ENCODE measurements at regions not wholly inside any gene's neighbourhood (a gene's known extent, or its start where the extent isn't known, plus 50 kb on each side); places are given as distances from the start of the nearest gene placed in this dataset.

DNA sequence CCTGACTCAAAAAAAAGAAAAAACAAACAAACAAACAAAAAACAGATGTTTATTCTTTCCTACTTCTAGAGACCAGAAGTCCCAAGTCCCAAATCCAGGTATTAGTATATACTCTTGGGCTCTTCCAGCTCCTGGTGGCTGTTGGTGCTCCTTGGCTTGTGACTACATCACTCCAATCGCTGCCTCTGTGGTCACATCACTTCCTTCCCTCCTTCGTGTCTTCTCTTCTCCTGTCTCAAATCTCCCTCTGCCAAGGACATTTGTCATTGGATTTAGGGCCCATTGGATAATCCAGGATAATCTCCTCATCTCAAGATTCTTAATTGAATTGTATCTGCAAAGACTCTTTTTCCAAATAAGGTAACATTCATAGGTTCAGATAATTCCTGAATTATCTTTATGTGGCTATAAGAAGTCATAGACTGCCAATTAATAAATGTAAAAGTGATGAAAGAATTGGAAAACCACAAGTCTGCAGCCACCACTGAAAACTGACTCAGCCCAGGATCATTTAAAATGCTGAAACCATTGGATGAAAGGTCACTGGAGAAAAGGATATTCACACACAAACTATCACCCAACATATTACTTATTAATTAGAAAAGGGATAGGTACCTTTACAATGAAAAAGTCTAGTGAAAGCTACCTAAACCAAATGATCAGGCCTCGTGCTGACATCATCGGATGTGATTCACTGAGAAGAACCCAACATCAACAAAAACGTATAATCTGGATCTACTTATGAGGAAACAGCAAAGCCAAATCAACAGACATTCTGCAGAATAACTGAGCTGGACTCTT, 67.1 kb downstream of the ZNF281 start:
- no peaks in the 10 kb centered on the region for H3K27me3 ChIP-seq (ENCODE audit: insufficient read depth, insufficient read length)
- no peak overlapping the region for H3K4me3 ChIP-seq (ENCODE audit: insufficient read length, low read depth)
- no peaks in the 10 kb centered on the region for H3K9me3 ChIP-seq (ENCODE audit: insufficient read depth, low read length)
- no peak overlapping the region for H3K9ac ChIP-seq (ENCODE audit: insufficient read length, low read depth)
- no peaks in the 10 kb centered on the region for H3K4me1 ChIP-seq (ENCODE audit: insufficient read depth, insufficient read length)
- DNase-seq (ENCODE audit: low read depth, low spot score): no peak
- no peaks in the 10 kb centered on the region for H3K36me3 ChIP-seq (ENCODE audit: insufficient read depth, insufficient read length, low read length)
- TF ChIP-seq SUZ12 (IDR thresholded peaks at IDR 0.05; ENCODE audit: extremely low read depth, insufficient read depth, insufficient read length) (no peak), ZNF274 (IDR thresholded peaks at IDR 0.05; ENCODE audit: low read depth, low read length) (no peak)

DNA sequence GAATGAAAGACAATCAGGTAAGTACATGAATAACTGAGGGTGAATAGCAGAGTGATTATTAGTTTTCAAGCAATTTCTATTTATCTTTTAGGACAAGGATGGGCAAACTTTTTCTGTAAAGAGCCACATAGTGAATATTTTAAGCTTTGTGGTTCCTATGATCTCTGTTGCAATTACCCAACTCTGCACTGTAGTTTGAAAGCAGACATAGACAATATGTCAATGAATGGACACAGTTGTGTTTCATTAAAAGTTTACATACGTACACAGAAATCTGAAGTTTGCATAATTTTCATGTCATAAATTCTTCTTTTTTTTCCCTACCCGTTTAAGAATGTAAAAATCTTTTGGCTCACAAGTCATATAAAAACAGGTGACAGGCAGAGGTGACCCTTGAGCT, 71.4 kb downstream of the ZNF281 start:
- no peaks in the 10 kb centered on the region for H3K27me3 ChIP-seq (ENCODE audit: insufficient read depth, insufficient read length)
- TF ChIP-seq YY1 (IDR thresholded peaks at IDR 0.05; ENCODE audit: insufficient read depth, insufficient read length) (no peak), ZNF274 (IDR thresholded peaks at IDR 0.05; ENCODE audit: low read depth, low read length) (no peak), SUZ12 (IDR thresholded peaks at IDR 0.05; ENCODE audit: extremely low read depth, insufficient read depth, insufficient read length) (no peak)
- no peaks in the 10 kb centered on the region for H3K9me3 ChIP-seq (ENCODE audit: insufficient read depth, low read length)
- no peaks in the 10 kb centered on the region for H3K36me3 ChIP-seq (ENCODE audit: insufficient read depth, insufficient read length, low read length)
- DNase-seq (ENCODE audit: low read depth, low spot score): no peak
- H3K9ac ChIP-seq (ENCODE audit: insufficient read length, low read depth): no peak overlapping the region
- H3K4me1 ChIP-seq (ENCODE audit: insufficient read depth, insufficient read length): no peaks in the 10 kb centered on the region
- H3K4me3 ChIP-seq (ENCODE audit: insufficient read length, low read depth): no peak overlapping the region

DNA sequence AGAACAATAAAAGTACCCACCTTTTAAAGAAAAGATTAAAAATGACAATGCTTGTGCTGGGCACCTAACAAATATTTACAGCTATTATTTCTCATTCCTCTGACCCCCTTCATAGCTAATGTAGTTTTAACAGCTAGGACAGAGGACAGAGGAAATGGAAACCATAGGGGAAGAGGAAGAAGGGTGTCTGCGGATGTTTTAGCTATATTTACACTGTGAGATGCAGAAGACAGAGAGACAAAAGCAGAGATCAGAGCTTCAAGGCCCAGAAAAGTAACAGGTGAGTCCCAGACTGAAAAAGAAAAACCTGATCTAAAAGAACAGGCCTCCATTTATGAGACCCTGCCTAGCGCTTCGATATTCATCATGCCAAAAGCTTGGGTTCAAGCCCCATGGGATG, 72.0 kb downstream of the ZNF281 start:
- no peaks in the 10 kb centered on the region for H3K9me3 ChIP-seq (ENCODE audit: insufficient read depth, low read length)
- no peak overlapping the region for H3K4me3 ChIP-seq (ENCODE audit: insufficient read length, low read depth)
- H3K36me3 ChIP-seq (ENCODE audit: insufficient read depth, insufficient read length, low read length): no peaks in the 10 kb centered on the region
- H3K9ac ChIP-seq (ENCODE audit: insufficient read length, low read depth): no peak overlapping the region
- no peak for TF ChIP-seq SUZ12 (IDR thresholded peaks at IDR 0.05; ENCODE audit: extremely low read depth, insufficient read depth, insufficient read length)
- no peak for TF ChIP-seq YY1 (IDR thresholded peaks at IDR 0.05; ENCODE audit: insufficient read depth, insufficient read length)
- no peak for TF ChIP-seq ZNF274 (IDR thresholded peaks at IDR 0.05; ENCODE audit: low read depth, low read length)
- no peak for DNase-seq (ENCODE audit: low read depth, low spot score)
- no peaks in the 10 kb centered on the region for H3K27me3 ChIP-seq (ENCODE audit: insufficient read depth, insufficient read length)
- H3K4me1 ChIP-seq (ENCODE audit: insufficient read depth, insufficient read length): no peaks in the 10 kb centered on the region

GRCh38 chr1:200337410-200337809, 72.4 kb downstream of the ZNF281 start:
- Histone ChIP-seq H3K27me3 (ENCODE audit: insufficient read depth, insufficient read length) (no peaks in the 10 kb centered on the region), H3K9ac (ENCODE audit: insufficient read length, low read depth) (no peak overlapping the region), H3K4me3 (ENCODE audit: insufficient read length, low read depth) (no peak overlapping the region), H3K36me3 (ENCODE audit: insufficient read depth, insufficient read length, low read length) (no peaks in the 10 kb centered on the region), H3K4me1 (ENCODE audit: insufficient read depth, insufficient read length) (no peaks in the 10 kb centered on the region), H3K9me3 (ENCODE audit: insufficient read depth, low read length) (no peaks in the 10 kb centered on the region)
- no peak for TF ChIP-seq ZNF274 (IDR thresholded peaks at IDR 0.05; ENCODE audit: low read depth, low read length)
- TF ChIP-seq SUZ12 (IDR thresholded peaks at IDR 0.05; ENCODE audit: extremely low read depth, insufficient read depth, insufficient read length): no peak
- TF ChIP-seq YY1 (IDR thresholded peaks at IDR 0.05; ENCODE audit: insufficient read depth, insufficient read length): no peak
- DNase-seq (ENCODE audit: low read depth, low spot score): no peak

GRCh38 chr1:200336901-200337391, 72.9 kb downstream of the ZNF281 start:
- no peak overlapping the region for H3K9ac ChIP-seq (ENCODE audit: insufficient read length, low read depth)
- TF ChIP-seq SUZ12 (IDR thresholded peaks at IDR 0.05; ENCODE audit: extremely low read depth, insufficient read depth, insufficient read length) (no peak), YY1 (IDR thresholded peaks at IDR 0.05; ENCODE audit: insufficient read depth, insufficient read length) (no peak), ZNF274 (IDR thresholded peaks at IDR 0.05; ENCODE audit: low read depth, low read length) (no peak)

DNA sequence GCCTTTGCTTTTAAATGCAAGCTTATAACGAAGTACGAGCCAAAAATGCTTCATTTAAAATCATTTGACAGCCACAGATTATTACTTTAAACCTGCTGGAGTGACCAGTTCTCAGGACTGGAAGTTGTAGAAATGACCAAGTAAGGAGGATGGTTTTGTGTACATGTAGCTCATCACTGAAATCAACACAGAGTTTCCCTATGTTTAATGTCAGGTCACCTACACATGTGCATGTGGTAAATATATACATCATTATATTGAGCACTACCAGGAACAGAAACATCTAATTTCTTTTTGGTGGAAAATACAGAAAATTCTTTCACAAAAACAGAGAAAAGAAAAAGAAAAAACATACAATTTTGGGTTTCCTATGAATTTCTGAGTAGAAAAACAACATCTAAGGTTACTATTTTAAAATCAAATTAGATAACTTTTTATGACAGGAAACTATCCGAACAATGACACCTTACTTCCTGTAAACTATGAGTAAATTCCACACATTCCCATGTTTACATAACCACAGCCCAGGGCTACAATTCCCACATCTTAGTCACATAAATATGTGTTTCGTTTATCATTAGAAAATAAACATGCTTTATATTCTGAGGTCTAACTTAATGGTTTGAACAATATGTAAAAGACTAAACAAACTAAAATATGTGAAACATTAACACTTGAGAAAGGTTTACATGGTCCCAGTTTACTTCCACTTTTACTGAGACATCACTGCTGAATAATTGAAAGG, 73.6 kb downstream of the ZNF281 start:
- TF ChIP-seq YY1 (IDR thresholded peaks at IDR 0.05; ENCODE audit: insufficient read depth, insufficient read length) (no peak), SUZ12 (IDR thresholded peaks at IDR 0.05; ENCODE audit: extremely low read depth, insufficient read depth, insufficient read length) (no peak), ZNF274 (IDR thresholded peaks at IDR 0.05; ENCODE audit: low read depth, low read length) (no peak)
- Histone ChIP-seq H3K9me3 (ENCODE audit: insufficient read depth, low read length) (no peaks in the 10 kb centered on the region), H3K4me1 (ENCODE audit: insufficient read depth, insufficient read length) (no peaks in the 10 kb centered on the region), H3K4me3 (ENCODE audit: insufficient read length, low read depth) (no peak overlapping the region), H3K36me3 (ENCODE audit: insufficient read depth, insufficient read length, low read length) (no peaks in the 10 kb centered on the region), H3K27me3 (ENCODE audit: insufficient read depth, insufficient read length) (no peaks in the 10 kb centered on the region), H3K9ac (ENCODE audit: insufficient read length, low read depth) (no peak overlapping the region)
- no peak for DNase-seq (ENCODE audit: low read depth, low spot score)

More at GRCh38 chr1:200336901-200337391, 72.9 kb downstream of the ZNF281 start:
- H3K27me3 ChIP-seq (ENCODE audit: insufficient read depth, insufficient read length): no peaks in the 10 kb centered on the region
- H3K4me3 ChIP-seq (ENCODE audit: insufficient read length, low read depth): no peak overlapping the region
- H3K9me3 ChIP-seq (ENCODE audit: insufficient read depth, low read length): no peaks in the 10 kb centered on the region
- no peak for DNase-seq (ENCODE audit: low read depth, low spot score)
- no peaks in the 10 kb centered on the region for H3K36me3 ChIP-seq (ENCODE audit: insufficient read depth, insufficient read length, low read length)
- H3K4me1 ChIP-seq (ENCODE audit: insufficient read depth, insufficient read length): no peaks in the 10 kb centered on the region

GRCh38 chr1:200334661-200335256, 75.1 kb downstream of the ZNF281 start:
- Histone ChIP-seq H3K36me3 (ENCODE audit: insufficient read depth, insufficient read length, low read length) (no peaks in the 10 kb centered on the region), H3K4me3 (ENCODE audit: insufficient read length, low read depth) (no peak overlapping the region), H3K9ac (ENCODE audit: insufficient read length, low read depth) (no peak overlapping the region), H3K9me3 (ENCODE audit: insufficient read depth, low read length) (no peaks in the 10 kb centered on the region), H3K4me1 (ENCODE audit: insufficient read depth, insufficient read length) (no peaks in the 10 kb centered on the region), H3K27me3 (ENCODE audit: insufficient read depth, insufficient read length) (no peaks in the 10 kb centered on the region)
- TF ChIP-seq YY1 (IDR thresholded peaks at IDR 0.05; ENCODE audit: insufficient read depth, insufficient read length): no peak
- TF ChIP-seq ZNF274 (IDR thresholded peaks at IDR 0.05; ENCODE audit: low read depth, low read length): no peak
- no peak for TF ChIP-seq SUZ12 (IDR thresholded peaks at IDR 0.05; ENCODE audit: extremely low read depth, insufficient read depth, insufficient read length)
- no peak for DNase-seq (ENCODE audit: low read depth, low spot score)
